ENCODE measurements at regions not wholly inside any gene's neighbourhood (a gene's known extent, or its start where the extent isn't known, plus 50 kb on each side); places are given as distances from the start of the nearest gene placed in this dataset.

DNA sequence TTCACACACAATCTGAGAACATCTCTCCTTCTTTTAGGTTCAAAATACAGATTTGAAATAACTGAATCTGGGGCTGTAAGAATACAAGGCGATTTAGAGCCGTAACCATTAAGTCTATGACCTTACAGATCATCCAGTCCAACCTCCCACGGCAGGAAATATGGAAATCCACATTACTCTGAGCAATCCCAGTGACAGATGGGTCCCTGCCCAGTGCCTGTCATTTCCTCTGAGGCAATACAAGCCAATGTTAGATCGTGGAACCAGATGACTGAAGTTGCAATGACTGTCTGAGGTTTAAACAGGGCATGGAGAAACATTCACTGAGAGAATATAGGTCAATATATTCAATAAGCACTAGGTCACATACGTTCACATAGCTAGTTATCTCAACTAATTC, 77.4 kb upstream of the OR5AK2 start:
- TF ChIP-seq, protein P1, sequence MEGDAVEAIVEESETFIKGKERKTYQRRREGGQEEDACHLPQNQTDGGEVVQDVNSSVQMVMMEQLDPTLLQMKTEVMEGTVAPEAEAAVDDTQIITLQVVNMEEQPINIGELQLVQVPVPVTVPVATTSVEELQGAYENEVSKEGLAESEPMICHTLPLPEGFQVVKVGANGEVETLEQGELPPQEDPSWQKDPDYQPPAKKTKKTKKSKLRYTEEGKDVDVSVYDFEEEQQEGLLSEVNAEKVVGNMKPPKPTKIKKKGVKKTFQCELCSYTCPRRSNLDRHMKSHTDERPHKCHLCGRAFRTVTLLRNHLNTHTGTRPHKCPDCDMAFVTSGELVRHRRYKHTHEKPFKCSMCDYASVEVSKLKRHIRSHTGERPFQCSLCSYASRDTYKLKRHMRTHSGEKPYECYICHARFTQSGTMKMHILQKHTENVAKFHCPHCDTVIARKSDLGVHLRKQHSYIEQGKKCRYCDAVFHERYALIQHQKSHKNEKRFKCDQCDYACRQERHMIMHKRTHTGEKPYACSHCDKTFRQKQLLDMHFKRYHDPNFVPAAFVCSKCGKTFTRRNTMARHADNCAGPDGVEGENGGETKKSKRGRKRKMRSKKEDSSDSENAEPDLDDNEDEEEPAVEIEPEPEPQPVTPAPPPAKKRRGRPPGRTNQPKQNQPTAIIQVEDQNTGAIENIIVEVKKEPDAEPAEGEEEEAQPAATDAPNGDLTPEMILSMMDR (IDR thresholded peaks at IDR 0.05; ENCODE audit: insufficient read depth, low read length) = no peak
- H3K4me3 ChIP-seq (ENCODE audit: low read depth, low read length) = no peak overlapping the region
- DNase-seq (ENCODE audit: low read depth) = no peak

DNA sequence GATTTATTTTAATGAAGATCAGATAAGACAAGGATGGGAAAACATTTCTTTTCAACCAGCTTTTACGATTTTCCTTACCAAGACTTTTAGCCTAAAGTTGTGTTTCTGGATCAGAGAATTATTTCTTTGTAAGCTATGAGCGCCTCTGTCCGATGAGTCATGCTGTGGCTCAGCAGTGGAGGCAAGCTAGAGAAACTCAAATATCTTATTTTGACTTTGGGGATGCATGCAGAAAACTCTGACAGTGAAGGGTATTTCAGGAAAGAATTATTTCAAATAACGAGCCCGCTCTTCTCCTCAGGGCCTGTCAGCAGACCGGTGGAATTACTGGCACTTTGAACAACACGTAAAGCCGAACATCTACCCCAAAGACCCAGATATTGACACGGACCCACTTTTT, 77.9 kb upstream of the OR5AK2 start:
- peak; percentile 2 for DNase-seq (ENCODE audit: low read depth)
- no peak overlapping the region for H3K4me3 ChIP-seq (ENCODE audit: low read depth, low read length)
- TF ChIP-seq, protein P1 (IDR thresholded peaks at IDR 0.05; ENCODE audit: insufficient read depth, low read length) = no peak

DNA sequence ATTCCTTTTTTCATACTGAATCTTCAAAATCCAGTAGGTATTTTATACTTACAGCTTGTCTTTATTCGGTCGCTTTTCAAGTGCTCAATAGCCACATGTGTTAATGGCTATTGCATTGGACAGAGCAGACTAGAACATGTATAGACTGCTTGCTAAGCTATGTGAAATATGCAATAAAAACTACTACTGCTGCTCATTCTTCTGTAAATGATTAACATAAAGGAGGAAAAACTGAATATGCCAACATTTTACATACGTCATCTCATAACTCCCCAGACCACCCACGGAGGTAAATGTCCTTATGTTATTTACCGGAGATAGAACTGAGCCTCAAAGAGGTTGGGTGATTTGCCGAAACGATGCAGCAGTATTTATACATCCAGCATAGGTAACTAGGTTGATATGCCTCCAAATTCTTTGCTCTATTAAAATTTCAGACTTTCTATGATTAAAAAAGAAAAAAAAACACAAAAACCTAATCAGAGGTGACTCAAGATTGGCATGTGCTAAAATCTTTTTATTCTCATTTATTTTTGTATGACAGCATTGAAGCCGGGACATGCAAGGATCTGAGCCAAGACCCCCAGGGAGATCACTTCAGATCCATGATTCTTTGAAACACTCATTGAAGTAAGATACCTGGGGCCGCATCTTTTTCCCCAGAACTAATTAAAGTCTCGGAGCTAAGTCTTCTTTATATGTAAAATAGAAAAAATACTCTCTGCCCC, 78.5 kb upstream of the OR5AK2 start:
- no peak for DNase-seq (ENCODE audit: low read depth)
- TF ChIP-seq, protein P1 (IDR thresholded peaks at IDR 0.05; ENCODE audit: insufficient read depth, low read length) = no peak
- no peak overlapping the region for H3K4me3 ChIP-seq (ENCODE audit: low read depth, low read length)

DNA sequence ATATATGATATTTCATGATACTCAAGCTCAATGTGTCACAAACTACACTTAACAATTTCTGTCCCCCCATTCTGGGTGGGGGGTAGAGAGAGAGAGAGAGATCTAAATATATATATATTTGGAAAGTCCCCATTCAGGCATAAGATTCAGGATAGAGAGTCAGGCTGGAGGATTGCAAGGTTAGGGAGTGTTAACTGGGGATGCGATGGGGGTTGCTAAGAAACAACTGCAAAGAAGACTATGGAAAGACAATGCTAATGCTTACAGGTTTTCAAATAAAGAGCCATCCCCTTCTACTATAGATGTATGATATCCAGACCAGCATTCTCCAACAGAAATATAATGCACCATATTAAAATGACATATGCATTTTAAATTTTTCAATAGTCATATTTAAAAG, 79.2 kb upstream of the OR5AK2 start:
- DNase-seq (ENCODE audit: low read depth) = no peak
- TF ChIP-seq, protein P1 (IDR thresholded peaks at IDR 0.05; ENCODE audit: insufficient read depth, low read length) = no peak
- no peak overlapping the region for H3K4me3 ChIP-seq (ENCODE audit: low read depth, low read length)

DNA sequence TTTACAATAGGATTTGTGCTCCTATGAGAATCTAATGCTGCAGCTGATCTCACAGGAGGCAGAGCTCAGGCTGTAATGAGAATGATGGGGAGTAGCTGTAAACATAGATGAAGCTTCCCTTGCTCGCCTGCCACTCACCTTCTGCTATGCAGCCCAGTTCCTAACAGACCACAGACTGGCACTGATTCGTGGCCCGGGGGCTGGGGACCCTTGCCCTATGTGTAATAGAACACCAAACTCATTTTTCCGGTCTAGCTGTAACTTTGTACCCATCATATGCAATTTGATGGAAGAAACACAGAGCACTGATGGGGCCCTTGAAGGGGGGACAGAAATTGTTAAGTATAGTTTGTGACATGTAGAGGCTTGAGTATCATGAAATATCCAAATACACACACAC, 79.6 kb upstream of the OR5AK2 start:
- no peak overlapping the region for H3K4me3 ChIP-seq (ENCODE audit: low read depth, low read length)
- TF ChIP-seq, protein P1 (IDR thresholded peaks at IDR 0.05; ENCODE audit: insufficient read depth, low read length) = no peak
- DNase-seq (ENCODE audit: low read depth) = no peak

DNA sequence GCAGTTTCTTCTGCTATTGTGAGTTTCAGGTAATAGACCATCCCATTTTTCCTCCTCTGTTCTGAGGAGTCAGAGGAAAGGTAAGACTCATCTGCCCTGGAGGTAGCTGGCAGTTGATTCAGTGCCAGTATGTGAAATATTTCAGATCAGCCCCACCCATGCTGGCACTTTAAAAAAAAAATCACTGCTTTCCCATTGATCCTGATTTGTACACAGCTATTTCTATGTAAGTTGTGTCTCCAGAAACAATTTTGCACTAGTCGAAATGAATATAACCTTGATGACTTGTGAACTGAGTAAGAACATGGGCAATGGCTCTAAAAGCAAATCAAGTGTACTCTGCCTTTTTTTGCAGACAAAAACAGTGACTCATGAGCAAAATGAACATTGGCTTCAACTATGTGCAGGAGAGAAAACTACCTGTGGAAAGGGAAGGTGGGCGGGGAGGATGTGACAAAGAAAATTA, 82.0 kb upstream of the OR5AK2 start:
- H3K4me3 ChIP-seq (ENCODE audit: low read depth, low read length) = no peak overlapping the region
- DNase-seq (ENCODE audit: low read depth) = no peak
- TF ChIP-seq, protein P1 (IDR thresholded peaks at IDR 0.05; ENCODE audit: insufficient read depth, low read length) = no peak

DNA sequence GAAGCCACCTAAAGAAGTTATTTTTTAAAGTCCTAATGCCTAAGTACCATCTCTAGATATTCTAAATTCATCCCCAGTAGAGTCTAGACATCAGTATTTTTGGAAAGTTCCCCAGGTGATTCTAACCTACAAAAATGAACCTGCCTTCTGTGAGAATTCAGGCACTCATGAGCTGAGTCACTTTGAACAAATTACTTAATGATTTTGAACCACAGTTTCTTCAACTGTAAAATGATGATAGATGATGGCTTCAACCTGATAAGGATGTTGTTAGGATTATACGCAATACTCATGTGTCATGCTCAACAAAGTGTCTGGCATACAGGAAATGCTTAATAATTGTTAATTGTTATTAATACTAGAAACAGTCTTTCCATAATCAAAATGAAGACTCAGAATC, 82.8 kb upstream of the OR5AK2 start:
- H3K4me3 ChIP-seq (ENCODE audit: low read depth, low read length) = no peak overlapping the region
- DNase-seq (ENCODE audit: low read depth) = no peak
- TF ChIP-seq, protein P1 (IDR thresholded peaks at IDR 0.05; ENCODE audit: insufficient read depth, low read length) = no peak

All from fibroblast of the aortic adventitia (primary cell).